ENCODE measurements at regions not wholly inside any gene's neighbourhood (a gene's known extent, or its start where the extent isn't known, plus 50 kb on each side); places are given as distances from the start of the nearest gene placed in this dataset.
"Not testable (repeated sequence)": the region's sequence is repeated elsewhere in the genome, so short reads cannot be mapped to it uniquely, and the experiment has no call there.

GRCh38 chr13:31385540-31385939, 185.8 kb downstream of the B3GLCT start:
- DNase-seq (ENCODE audit: low spot score) = no peak

DNA sequence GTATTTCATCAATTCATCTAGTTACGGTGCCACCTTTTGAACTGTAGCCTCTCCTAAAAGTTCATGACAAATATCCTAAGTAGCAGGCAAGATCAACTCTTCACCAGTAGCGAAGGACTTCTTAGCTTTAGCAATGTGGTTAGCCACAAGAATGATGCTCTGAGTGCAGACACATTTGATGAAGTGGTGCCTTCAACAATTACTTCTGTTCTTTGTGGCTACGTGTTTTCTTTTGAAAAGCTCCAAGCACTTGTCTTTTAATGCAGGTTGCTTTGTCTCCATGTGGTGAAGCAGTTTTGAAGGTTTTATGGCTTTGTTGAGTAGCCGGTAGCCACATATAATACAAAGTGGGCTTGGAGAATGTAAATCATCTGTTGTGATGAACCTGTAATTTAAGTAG, 194.7 kb downstream of the B3GLCT start:
- DNase-seq (ENCODE audit: low spot score) = no peak

GRCh38 chr13:31395090-31395489, 195.3 kb downstream of the B3GLCT start:
- DNase-seq (ENCODE audit: low spot score) = no peak

DNA sequence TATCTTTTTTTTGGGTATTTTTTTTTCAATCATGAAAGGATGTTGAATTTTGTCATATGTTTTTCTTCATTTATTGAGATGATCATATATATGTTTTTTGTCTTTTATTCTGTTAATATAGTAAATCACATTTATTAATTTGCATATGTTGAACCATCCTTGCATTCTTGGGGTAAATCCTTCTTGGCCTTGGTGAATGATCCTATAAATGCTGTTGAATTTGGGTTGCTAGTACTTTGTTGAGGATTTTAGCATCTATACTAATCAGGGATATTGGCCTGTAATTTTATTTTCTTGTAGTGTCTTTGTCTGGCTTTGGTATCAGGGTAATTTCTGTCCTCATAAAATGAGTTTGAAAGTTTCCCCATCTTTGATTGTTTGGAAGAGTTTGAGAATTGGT, 199.9 kb downstream of the B3GLCT start:
- DNase-seq (ENCODE audit: low spot score) = no peak

DNA sequence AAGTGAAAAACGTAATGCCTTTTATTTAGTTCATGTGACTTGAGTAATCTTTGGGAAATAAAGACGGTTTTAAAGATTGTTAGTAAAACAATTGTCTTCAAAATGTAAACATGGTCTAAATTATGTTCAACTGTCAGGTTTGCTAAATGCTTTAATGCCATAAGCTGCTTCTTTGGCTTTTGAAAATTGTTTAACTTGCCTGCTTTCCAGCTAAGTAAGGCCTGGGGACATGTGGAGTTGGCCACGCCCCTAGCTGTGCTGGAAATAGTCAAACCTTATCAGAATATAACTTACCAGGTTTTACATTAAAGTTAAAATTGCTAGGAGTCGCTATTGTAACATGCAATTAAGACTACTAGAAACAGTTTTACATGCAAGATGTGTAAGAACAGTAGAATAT, 203.9 kb downstream of the B3GLCT start:
- DNase-seq (ENCODE audit: low spot score) = not testable (repeated sequence)

DNA sequence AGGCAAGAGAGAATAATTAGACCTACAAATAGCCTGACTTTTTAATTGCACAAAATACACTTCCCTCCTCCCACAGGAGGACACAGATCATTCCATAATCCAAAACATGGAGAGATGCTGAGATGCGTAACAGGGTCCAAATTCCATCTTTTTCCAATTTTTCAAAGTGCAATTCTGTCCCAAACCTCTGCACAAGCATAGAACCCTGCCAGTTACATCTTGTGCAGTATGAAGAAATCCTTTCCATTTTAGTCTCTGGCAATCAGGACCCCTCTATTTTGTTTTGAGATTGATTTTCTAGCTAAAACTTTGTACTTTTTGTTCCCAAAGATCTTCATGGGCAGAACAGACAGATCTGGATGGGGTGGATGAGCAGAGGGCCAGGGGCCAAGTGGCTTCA, 209.2 kb downstream of the B3GLCT start:
- no peak for DNase-seq (ENCODE audit: low spot score)

GRCh38 chr13:31409678-31410356, 210.0 kb downstream of the B3GLCT start:
- no peak for DNase-seq (ENCODE audit: low spot score)

- no peak for DNase-seq (ENCODE audit: low spot score)
Measured at GRCh38 chr13:31413516-31413915, 213.7 kb downstream of the B3GLCT start.

- DNase-seq (ENCODE audit: low spot score) = no peak
Measured at GRCh38 chr13:31416066-31416465, 216.3 kb downstream of the B3GLCT start.

DNA sequence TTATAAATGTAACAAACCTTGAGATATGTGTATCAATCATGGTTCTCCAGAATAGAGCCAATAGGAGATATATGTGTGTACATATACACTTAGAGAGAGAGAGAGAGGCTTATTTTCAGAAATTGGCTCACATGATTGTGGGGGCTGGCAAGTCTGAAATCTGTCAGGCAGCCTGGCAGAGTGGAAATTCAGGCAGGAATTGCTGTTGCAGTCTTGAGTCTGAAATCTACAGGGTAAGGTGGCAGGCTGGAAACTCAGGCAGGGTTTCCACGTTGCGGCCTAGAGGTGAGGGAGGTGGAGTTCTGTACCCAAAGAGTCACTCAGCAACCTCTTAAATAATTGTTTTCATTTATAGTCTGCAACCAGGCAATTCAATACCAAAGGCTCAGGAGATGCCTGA, 218.4 kb downstream of the B3GLCT start:
- no peak for DNase-seq (ENCODE audit: low spot score)

GRCh38 chr13:31421756-31422155, 222.0 kb downstream of the B3GLCT start:
- DNase-seq (ENCODE audit: low spot score) = no peak

DNA sequence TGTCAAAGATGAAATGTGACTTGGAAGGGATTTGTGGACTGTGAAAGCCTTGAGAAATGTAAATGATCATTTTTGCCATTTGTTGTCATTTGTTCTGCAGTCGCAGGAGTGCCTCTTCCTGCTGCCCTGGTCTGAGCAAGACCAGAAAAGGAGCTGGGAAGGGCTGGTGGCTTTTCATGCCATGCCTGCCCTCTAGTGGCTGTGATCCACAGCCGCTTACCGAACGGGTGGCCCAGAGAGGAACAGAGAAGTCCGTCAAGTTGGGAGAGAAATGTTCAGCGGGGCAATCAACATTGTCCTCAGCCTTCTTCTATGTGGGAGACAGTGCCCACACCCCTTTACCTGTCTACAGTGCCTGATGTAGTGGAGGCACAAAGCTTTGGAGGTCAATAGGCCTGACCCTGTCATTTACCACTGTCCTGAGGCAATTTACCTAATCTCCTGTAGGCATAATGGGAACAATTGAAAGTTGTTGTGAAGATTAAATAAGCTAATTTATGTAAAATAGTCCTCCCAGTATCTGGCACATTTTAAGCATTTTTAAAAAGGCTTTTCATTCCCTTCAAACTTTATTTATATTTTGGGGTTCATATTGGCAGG, 224.5 kb downstream of the B3GLCT start:
- peak; percentile 79 for DNase-seq (ENCODE audit: low spot score)

DNA sequence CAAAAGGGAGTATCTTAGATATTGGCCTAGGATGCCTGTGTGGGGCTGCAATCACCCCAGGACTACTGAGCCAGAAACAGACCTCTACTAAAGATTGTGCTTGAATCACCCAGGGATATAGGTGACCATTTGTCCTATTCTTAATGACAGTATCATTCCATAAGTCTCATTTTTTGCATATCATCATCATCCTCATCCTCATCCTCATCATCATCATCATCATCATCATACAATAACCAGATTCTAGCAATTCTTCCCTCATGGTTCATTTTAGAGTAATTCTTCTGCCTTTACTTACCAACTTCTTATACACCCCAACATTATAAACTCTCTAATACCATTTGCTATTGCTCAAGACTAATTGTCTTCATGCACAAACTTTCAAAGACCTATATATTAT, 226.6 kb downstream of the B3GLCT start:
- no peak for DNase-seq (ENCODE audit: low spot score)

- no peak for DNase-seq (ENCODE audit: low spot score)
Measured at GRCh38 chr13:31427151-31428100, 227.7 kb downstream of the B3GLCT start.

DNA sequence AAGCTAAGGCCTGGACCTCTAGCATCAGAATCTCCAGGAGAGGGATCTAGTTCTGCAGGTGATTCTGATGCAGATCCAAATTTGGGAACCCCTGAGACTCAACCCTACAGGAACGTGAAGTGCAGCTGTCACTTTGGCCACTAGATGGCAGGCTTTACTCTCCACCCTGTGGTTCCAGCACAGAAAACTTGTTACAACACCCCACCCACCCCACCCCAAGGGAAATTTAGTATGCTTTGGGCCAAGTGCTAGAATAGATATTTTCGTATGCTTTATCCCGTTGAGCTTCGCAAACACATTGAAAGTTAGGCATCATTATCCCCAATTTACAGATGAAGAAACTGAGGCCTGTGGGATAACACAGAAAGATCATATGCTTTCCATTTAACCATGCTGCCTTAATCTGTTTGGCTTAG, 232.0 kb downstream of the B3GLCT start:
- peak; percentile 64 for DNase-seq (ENCODE audit: low spot score)

DNA sequence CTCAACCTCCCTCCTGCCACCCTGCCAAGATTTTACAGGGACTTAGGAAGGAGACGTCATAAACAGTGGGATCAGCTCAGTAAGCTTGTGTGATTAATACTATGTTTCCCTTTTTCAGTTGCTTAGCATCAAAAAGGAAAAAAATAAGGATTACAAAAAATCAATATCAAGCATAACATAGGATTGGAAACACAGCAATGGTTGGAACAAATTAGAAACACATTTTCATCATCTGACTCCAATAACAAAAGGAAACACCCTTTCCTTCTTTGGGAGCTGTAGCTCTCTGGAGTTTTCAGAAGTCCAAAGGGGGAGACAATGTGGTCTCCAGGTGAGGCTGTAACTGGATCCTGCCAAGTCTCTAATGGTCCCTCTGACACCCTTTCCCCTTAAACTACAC, 233.4 kb downstream of the B3GLCT start:
- no peak for DNase-seq (ENCODE audit: low spot score)

GRCh38 chr13:31433746-31434145, 234.0 kb downstream of the B3GLCT start:
- DNase-seq (ENCODE audit: low spot score) = no peak

GRCh38 chr13:31434613-31435012, 234.8 kb downstream of the B3GLCT start:
- DNase-seq (ENCODE audit: low spot score) = no peak

GRCh38 chr13:31435536-31435935, 235.8 kb downstream of the B3GLCT start:
- DNase-seq (ENCODE audit: low spot score) = no peak

DNA sequence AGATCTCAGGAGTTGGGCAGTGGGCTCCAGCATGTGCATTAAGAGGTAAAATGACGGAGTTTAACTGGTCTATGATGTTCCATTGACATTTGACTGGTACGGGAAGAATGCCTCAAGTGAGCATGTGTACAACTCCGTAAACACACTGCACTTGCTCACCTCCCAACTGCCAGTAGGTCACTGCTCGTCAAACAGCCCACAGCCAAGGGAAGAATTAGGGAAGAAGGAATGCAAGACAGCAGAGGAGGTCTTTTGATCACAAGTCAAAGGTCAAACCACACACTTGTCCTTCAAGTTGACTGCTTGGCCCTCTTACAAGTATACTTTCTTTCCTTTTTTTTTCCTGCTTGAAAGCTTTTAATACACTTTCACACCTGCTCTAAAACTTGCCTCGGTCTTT, 236.7 kb downstream of the B3GLCT start:
- DNase-seq (ENCODE audit: low spot score) = no peak

DNA sequence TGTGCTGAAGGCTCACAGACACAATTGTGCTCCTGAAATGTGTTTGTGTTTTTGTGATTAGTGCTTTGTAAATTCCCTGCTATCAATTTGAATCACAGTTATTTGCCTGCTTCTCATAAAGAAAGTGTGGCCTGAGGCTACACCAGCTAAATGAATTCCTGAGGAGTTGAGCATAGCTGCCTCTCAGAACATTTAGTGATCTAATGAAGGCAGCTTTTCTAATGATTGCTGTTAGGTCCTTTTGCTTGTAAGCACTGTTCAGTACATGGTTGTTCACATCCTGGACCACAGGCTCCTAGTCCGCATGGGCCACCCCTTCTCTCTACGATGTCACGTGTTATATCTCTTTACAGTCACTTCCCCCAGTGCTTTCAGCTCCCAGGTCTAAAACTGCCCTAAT, 238.2 kb downstream of the B3GLCT start:
- no peak for DNase-seq (ENCODE audit: low spot score)

GRCh38 chr13:31440132-31440531, 240.4 kb downstream of the B3GLCT start:
- no peak for DNase-seq (ENCODE audit: low spot score)

Data from ecto neural progenitor cell (in vitro differentiated cells).